DMS79 (cell line): ENCODE measurements at regions not wholly inside any gene's neighbourhood (a gene's known extent, or its start where the extent isn't known, plus 50 kb on each side); places are given as distances from the start of the nearest gene placed in this dataset.
"Not testable (repeated sequence)": the region's sequence is repeated elsewhere in the genome, so short reads cannot be mapped to it uniquely, and the experiment has no call there.

Source experiments
- DNase-seq: peaks from one replicate; lab custom pipeline; 2025; lab: John Stamatoyannopoulos, UW

- not testable (repeated sequence) for DNase-seq
Measured at GRCh38 chr17:43345515-43345914, 53.3 kb upstream of the ARL4D start.

- no peak for DNase-seq
Measured at GRCh38 chr17:43344685-43345084, 54.1 kb upstream of the ARL4D start.

DNA sequence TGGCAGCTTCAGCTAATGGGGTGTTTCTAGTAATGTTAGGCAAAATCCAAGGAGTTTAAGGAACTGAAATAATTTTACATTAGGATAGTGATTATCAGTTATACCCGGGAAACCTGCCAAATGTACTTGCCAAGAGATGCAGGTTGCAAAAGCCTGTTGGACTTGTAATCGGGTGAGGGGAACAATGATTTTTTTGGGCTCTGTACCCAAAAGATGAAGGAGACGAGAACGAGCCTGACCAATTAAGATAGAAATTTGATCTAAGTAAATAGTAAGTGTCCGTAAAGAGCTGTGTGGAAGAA, 56.3 kb upstream of the ARL4D start:
- no peak for DNase-seq

GRCh38 chr17:43341715-43342588, 56.8 kb upstream of the ARL4D start:
- DNase-seq, result peak; percentile 35

GRCh38 chr17:43338886-43339516, 59.8 kb upstream of the ARL4D start:
- DNase-seq, result peak; percentile 64

DNA sequence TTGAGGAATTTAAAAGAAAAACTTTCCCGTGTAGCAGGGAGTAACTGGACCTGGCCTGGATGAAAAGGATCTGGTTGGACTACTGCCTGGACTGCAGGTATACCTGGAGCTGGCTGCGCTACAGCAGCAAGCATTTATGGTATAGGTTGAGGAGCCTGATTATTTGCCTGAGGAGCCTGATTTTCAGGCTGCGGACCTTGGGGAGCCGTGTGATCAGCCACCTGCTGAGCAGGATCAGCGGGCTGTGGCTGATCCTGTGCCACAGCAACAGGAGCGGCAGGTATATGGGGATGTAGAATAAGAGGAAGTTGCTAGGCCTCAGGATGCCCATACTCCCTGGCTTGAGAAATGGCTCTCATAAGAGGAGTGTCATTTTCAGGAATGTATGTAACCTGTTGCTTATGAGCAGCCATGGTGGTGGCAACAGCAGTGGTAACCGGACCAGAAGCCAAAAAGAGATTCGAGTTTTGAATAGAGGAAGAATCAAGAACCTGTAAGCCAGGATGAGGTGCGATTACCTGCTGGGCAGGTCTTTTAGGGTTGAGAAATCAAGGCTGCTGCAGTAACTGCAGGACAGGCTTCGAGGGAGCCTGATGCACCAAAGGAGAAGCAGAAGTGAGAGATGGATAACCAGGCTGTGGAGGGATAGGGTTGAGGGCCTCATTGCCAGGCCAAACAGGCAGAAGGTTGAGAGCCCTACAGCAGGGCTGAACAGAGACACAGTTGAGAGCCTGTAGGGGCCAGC, 60.9 kb upstream of the ARL4D start:
- DNase-seq, result no peak

DNA sequence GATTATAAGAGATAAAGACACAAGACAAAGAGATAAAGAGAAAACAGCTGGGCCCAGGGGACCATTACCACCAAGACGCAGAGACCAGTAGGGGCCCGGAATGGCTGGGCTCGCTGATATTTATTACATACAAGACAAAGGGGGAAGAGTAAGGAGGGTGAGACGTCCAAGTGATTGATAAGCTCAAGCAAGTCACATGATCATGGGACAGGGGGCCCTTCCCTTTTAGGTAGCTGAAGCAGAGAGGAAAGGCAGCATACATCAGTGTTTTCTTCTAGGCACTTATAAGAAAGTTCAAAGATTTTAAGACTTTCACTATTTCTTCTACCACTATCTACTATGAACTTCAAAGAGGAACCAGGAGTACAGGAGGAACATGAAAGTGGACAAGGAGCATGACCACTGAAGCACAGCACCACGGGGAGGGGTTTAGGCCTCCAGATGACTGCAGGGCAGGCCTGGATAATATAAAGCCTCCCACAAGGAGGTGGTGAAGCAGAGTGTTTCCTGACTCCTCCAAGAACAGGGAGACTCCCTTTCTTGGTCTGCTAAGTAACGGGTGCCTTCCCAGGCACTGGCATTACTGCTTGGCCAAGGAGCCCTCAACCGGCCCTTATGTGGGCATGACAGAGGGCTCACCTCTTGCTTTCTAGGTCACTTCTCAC, 63.9 kb upstream of the ARL4D start:
- DNase-seq, result no peak

- DNase-seq, result no peak
Measured at GRCh38 chr17:43333433-43333943, 65.3 kb upstream of the ARL4D start.

DNA sequence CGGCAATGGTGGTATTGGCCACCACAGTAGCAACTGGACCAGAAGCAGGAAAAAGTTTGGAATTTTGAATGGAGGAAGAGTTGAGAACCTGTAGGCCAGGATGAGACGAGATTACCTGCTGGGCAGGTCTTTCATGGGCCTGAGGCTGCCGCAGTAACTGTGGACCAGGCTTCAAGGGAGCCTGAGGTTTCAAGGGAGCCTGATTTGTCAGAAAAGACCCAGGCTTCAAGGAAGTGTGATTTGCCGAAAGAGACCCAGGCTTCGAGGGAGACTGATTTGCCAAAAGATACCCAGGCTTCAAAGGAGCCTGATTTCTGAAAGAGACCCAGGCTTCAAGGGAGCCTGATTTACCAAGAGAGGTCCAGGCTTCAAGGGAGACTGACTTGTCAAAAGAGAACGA, 66.6 kb upstream of the ARL4D start:
- no peak for DNase-seq

GRCh38 chr17:43330876-43331639, 67.7 kb upstream of the ARL4D start:
- no peak for DNase-seq

DNA sequence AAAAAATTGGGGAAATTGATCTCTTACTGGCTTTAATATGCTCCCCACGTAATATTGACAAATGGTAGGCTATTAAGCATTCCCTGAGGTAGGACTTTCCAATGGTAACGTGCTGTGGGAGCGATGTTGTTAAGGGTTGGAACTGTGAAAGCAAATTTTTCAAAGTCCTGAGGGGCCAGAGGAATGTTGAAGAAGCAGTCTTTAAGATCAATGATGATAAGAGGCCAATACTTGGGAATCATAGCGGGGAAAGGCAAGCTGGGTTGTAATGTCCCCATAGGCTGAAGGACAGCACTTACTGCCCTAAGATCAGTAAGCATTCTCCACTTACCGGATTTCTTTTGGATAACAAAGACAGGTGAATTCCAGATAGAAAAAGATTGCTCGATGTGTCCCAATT, 69.6 kb upstream of the ARL4D start:
- no peak for DNase-seq

DNA sequence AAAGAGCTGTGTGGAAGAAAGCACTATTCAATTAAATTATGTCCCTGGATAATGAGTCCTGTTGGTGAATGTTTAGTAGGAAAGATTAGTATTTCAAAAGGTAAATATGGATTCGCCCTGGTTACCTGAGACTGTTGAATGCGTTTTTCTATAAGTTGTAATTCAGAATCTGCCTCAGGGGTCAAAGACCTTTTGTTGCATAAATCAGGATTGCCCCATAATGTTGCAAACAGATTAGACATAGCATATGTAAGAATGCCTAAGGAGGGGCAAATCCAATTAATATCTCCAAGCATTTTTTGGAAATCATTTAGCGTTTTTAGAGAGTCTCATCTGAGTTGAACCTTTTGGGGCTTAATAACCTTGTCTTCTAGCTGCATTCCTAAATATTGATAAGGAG, 70.1 kb upstream of the ARL4D start:
- no peak for DNase-seq

GRCh38 chr17:43327834-43328420, 70.9 kb upstream of the ARL4D start:
- DNase-seq, result no peak

DNA sequence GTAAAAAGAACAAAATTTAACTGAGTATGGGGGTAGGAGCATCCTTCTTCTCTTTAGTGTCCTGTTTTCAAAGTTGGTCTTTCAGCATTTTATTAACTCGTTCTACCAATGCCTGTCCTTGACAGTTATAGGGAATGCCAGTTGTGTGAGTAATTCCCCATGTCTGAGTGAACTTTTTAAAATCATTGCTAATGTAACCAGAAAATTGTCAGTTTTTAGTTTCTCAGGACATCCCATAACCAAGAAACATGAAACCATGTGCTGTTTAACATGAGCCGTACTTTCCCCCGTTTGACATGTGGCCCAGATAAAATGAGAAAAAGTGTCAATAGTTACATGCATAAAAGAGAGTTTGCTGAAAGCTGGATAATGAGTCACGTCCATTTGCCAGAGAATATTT, 71.4 kb upstream of the ARL4D start:
- no peak for DNase-seq

DNA sequence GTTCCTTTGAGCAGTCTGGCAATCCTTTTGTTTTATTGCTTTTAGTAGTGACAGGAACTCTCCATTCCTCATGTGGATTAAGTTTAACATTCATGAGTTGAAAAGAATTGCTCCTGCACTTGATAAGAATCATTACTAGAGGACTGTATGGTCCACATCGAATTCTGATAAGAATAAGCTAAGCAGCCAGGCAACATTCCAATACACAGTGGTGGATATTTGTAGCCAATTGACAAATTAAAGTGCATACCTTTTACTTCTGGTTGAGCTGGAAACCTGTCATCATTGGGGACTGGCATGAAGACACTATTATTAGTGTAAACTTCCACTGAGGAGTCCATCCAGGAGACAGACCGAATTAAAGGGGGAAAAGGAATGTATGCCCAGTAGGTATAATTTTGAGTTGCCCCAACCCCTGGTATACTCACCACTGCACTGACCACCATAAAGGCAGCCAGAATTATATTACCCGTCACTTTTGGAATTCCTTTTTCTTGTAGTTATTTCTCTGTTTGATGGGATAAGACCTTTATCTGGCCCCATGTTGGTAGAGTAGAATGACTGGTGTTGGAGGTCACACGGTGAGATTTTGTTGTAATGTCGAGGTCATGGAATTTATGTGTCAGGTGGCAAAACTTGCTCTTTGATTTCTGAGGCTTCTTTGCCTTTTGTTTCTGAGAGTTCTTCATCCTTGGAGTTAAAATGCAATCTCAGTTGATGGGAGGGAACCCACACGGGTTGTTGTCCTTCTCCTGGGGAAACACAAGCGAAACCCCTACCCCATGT, 72.1 kb upstream of the ARL4D start:
- DNase-seq, result no peak

GRCh38 chr17:43324205-43324893, 74.4 kb upstream of the ARL4D start:
- DNase-seq, result no peak

DNA sequence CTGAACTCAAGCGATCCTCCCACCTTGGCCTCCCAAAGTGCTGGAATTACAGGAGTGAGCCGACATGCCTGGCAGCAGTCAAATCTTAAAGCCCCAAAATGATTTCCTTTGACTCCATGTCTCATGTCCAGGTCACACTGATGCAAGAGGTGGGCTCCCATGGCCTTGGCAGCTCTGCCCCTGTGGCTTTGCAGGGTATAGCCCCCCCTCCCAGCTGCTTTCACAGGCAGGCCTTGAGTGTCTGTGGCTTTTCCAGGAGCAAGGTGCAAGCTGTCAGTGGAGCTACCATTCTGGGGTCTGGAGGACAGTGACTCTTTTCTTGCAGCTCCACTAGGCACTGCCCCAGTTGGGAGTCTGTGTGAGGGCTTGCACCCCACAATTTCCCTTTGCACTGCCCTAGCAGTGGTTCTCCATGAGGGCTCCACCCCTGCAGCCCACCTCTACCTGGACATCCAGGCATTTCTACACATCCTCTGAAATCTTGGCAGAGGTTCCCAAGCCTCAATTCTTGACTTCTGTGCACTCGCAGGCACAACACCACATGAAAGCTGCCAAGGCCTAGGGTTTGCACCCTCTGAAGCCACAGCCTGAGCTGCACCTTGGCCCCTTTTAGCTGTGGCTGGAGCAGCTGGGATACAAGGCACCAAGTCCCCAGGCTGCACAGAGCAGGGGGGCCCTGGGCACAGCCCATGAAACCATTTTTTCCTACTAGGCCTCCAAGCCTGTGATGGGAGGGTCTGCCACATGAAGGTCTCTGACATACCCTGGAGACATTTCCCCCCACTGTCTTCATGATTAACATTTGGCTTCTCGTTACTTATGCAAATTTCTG, 79.3 kb upstream of the ARL4D start:
- DNase-seq, result no peak

- no peak for DNase-seq
Measured at GRCh38 chr17:43316522-43317142, 82.2 kb upstream of the ARL4D start.
